Fibroblast of peridontal ligament (primary cell): ENCODE measurements at regions not wholly inside any gene's neighbourhood (a gene's known extent, or its start where the extent isn't known, plus 50 kb on each side); places are given as distances from the start of the nearest gene placed in this dataset.
A peak's percentile ranks its signal among the peaks of the same experiment; 100 is the strongest.
"Not testable (repeated sequence)": the region's sequence is repeated elsewhere in the genome, so short reads cannot be mapped to it uniquely, and the experiment has no call there.

Source experiments
- DNase-seq: peaks from one replicate; pipeline ENCODE4 v3.0.0-alpha.2; 2010; ENCODE audit errors: extremely low read depth

DNA sequence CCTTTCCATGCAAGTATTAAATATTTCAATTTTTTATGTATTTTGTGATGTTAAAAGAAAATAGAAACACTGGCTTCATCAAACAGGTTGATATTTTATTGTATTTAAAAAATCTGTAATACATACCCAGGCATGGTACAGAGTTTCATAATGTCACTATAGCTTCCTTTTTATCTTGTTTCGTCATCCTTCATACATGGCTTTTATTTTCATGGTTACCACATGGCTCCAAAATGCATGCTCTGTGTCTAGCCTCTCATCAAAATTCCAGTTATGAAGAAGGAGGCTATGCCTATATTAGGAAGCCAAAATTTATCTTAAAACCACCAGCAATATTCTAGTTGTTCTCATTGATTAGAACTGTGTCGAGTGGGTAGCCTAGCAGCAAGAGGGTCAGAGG lies 464.8 kb downstream of the BTG1 start:
- DNase-seq, result no peak

DNA sequence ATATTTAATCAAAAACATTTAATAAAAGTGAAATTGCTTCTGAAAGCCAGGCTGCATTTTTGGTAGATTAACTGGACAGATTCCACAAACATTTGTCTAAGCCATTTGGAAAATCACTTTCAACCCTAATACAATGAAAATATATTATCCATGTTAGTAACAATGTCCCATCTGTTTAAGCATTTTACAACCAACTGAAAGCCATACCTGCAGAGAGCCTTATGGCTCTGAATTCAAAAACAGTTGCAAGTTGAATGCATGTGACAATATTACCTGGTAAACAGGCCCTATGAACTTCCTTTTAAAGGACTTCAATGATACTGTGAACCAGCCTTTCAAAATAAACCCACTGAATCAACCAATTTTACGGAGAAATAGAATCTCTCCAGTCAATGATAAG lies 468.1 kb downstream of the BTG1 start:
- no peak for DNase-seq

DNA sequence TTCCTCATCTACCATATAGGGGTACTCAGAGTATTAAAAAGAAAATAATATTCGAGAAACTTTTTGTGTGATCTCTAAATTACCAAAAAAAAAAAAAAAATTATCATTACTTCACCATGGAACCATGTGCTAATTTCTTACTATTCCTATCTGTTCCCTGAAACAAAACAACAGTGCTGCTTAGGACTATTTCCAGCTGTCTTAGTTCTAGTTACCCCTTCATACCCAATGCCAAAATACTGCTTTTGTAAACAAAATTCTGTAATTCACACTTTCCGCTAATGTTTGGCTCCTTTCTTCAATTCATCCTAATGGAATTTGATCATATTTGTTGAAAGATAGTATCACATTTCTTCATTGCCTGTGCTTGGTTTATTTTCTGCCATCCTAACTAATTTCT lies 470.2 kb downstream of the BTG1 start:
- no peak for DNase-seq

DNA sequence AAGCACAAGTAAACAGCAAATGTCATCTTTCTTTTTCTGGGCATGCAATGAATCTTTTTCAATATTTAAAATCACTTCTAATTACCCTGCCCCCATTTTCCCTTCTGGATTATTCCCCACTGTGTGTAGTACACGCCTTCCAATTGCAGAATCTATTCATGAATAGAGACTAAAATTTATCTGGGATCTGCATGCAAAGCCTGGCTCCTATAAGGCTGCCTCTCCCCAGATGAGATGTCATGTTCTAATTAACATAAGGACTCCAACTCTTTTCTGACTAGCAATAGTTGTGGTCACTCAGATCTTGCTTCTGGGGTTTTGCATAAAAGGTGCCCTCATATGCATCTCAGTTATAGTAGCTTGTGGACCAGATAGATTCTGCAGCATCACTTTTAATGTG lies 473.5 kb downstream of the BTG1 start:
- DNase-seq, result no peak

DNA sequence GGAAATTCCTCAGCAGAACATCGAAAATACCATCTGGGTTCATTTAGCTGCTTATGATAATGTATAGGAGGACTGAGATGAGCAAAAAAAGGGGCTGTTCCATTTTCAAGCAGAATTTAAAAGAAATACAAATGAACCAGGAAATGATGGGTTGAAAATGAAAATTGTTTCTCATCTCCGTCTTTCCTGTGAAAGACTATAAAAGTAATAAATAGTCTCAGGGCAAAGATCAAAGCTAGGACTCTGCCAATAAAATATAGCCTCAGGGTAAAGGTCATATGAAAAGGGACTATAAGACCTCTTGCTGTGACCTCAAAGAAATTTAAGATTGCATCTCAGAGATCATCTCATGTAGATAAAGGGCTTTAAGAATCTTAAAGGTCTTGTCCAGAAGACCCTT lies 478.0 kb downstream of the BTG1 start:
- no peak for DNase-seq

DNA sequence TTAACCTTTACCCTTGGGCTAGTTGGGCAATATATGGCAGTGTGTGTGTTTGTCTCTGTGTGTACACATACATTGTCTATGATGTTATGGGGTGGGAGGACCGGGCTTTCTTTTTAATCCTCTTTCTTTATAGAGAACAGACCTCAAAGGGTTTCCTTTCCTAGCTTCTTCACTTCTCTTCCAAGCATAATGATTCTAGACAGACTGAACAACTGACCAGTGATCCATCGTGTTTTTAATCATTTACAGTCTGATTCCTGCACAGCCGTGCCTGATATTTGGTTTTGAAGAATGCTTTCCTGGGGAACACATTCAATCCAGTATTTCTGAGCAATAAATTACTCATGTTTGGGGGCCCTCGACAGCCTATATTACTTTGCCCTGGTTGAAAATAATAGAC lies 481.1 kb upstream of the DCN start:
- DNase-seq, result no peak

DNA sequence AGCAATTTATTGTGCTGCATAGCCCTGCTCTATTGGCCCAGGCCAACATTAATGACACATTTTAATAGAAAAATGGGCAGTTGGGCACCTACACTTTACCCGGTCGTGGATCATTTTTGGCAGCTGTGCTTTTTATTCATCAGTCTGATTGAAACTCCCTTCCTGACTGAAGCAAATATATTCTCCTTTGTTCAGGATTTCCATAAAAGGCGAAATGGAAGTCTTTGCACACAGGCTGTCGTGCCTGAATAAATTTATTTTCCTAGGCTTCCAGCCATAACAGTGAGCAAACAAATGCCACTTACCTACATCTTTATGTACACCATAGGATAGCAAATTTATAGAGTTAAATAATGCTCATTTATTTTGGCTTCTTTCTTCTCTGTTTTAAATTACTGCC lies 480.7 kb upstream of the DCN start:
- no peak for DNase-seq

DNA sequence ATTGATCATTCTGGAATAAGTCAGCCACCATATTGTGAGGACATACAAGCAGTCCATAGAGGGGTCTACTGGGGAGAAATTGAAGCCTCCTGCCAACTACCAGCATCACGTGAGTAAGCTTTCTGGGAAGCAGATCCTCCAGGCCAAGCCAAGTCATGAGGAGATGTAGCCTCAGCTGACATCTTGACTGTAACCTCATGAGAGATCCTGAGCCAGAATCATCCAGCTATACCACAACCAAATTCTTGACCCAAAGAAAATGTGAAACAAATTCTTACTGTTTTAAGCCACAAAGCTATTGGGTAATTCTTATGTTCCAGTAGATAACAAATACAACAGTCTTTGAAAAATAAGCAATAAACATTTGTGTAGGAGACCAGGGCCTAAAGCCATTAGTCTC lies 479.4 kb upstream of the DCN start:
- peak; percentile 77 for DNase-seq

DNA sequence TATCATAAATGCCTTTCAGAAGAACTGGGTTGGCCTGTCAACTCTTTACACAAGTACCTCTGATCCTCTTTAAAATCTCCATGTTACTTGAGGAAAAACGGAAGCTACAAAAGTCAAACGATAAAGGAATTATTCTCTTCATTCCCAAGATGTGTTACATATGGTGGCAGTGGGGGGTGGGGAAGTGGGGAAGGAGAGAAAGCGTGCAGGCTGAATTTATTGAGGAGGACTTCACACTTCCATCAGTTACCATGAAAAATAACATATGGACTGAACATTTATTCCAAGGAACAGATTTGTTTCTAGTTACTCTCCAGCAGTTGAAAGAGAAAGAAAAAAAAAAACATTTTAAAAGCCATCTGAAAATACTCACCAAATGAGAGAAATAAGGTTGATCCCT lies 474.4 kb upstream of the DCN start:
- no peak for DNase-seq

DNA sequence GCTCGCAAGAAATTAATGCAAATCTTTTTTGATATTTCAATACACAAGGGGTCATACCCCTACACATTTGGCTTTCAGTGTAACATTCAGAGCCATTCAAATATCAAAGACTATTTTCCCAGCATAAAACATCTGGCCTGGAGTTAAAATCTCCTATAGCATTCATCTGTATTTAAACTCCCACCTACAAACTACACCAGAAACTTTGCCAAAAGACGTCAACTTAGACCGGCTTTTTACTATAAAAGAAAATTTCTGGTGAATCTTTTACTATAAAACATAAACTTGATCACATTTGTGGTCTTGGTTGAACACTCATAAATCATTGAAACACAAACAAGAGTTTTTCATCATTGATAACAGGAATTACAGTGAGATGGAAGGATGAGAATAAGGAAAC lies 473.3 kb upstream of the DCN start:
- no peak for DNase-seq

DNA sequence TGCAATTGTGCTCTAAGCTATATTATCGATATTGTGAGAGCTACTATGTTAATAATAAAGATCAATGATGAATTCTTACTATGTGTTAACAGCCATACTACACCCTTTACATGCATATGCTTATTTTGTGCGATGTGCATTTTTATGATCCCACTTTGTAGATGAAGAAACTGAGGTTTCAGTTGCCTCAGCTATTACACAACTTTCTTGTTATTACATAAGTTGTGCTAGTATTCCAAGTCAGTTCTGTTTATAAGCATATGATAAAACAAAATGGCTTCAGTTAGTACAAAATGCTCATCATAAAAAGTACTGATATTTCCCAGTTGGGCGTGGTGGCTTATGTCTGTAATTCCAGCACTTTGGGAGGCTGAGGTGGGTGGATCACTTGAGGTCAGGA lies 471.5 kb upstream of the DCN start:
- no peak for DNase-seq

DNA sequence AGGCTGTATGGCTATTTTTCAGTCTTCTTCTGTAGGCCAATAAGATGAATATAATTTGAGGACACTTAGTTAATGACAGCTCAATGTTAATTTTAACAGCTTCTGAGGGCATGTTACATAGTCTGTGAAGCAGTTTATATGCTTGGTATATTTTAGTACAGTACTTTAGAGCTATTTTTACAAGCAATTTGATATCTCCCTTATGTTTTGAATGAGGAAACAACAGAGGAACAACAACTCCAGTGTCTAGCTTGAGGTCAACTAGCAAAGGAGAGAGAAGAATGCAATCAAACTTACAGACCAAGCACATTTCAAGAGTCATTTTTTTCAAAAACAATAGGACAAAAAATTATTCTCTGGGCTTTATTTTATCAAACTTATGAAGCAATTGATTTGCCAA lies 469.1 kb upstream of the DCN start:
- DNase-seq, result no peak

DNA sequence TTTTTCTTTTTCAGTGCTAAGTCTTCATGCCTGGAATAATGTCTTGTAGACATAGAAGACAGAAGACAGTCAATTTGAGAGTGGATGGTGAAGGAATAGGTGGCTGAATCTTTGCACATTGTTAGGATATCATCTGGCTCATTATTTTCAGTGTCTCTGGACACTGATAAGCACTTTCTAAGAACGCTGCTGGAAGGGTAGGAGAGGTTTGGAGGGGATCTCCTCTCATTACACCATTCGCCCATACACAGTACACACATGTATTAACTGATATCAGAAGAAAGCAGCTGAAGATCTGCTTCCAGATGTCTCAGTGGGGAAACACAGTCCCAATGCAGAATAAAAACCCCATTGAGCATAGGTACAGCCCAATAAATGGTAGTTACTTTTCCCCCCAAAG lies 461.1 kb upstream of the DCN start:
- DNase-seq, result no peak

DNA sequence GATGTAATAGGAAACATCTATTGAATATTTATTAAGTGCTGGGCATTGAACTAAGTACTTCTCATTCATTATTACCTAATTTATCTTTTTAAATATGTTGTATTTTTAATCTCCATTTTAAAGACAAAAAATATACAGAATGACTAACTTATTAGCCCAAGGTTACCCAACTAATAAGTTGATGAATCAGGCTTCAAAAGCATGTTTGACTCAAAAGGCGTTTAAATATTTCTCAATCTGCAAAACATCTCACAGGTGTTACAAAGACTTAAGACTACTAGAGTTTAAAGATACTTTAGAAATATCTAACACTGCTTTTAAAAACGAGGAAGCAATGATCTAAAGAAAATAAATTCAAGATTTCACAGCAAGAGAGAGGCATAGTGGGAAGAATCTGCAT lies 457.4 kb upstream of the DCN start:
- no peak for DNase-seq

DNA sequence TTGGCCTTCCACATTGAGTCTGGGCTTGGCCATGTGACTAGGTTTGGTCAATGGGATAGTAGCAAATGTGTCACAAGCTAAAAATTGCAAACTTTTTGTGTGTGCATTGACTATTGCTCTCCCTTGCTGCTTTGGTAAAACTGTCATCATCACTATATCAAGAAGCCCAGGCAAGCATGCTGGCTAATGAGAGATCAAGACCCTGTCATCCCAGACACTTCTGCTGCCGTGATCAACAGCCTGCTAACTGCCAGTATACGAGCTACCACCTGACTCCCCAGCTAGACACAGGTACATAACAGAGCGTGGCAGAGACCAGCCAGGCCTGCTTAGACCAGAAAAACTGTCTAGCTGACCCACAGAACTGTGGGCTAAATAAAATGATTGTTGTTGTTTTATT lies 456.7 kb upstream of the DCN start:
- no peak for DNase-seq

DNA sequence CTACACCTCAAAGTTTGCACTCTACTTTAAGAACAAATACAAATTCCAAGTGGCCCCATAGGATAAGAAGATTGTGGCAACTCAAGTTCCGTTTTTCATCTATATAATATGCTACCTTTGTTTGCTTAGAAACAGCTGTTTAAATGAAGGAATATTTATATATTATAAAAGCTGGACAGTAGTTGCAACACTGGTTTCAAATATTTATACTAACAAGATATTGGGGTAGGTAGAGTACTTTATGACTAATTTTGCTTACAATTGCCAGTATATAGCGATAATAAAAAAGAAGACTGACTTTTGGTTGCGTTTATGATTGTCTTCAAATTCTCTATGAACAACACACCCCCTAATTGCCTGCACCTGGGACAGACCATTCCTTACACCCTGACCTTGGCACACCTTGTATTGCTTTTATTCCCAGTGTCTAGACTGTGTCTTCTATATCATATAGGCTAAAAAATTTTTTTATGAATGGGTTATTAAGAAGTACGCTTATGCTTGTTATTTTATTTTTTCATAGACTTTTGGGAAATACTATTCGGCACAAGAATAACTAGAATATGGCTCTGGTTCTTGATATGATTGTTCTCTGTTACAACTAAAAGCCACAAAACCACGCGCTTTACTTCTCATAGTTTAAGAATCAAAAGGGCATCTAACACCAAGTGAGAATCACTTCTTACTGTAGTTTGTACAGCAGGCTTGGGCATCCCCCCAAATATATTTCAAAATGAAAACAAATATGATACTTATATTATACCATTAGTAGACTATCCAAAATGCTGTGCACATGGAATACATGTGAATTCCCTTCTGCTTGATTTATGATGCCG lies 455.4 kb upstream of the DCN start:
- DNase-seq, result no peak

DNA sequence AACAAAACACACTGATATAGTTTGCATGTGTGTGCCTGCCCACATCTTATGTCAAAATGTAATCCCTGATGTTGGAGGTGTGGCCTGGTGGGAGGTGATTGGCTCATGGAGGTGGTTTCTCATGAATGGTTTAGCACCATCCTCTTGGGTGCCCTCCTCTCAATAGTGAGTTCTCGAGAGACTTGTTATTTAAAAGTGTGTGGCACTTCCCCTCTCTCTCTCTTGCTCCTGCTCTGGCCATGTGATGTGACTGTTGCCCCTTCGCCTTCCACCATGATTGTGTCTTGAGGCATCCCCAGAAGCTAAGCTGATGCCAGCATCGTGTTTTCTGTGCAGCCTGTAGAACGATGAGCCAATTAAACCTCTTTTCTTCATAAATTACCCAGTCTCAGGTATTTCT lies 454.1 kb upstream of the DCN start:
- no peak for DNase-seq

DNA sequence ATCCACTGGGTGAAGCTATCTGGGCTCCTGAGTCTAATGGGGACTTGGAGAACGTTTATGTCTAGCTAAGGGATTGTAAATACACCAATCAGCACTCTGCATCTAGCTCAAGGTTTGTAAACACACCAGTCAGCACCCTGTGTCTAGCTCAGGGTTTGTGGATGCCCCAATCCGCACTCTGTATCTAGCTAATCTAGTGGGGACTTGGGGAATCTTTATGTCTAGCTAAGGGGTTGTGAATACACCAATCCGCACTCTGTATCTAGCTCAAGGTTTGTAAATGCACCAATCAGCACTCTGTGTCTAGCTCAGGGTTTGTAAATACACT lies 451.7 kb upstream of the DCN start:
- DNase-seq, result not testable (repeated sequence)

DNA sequence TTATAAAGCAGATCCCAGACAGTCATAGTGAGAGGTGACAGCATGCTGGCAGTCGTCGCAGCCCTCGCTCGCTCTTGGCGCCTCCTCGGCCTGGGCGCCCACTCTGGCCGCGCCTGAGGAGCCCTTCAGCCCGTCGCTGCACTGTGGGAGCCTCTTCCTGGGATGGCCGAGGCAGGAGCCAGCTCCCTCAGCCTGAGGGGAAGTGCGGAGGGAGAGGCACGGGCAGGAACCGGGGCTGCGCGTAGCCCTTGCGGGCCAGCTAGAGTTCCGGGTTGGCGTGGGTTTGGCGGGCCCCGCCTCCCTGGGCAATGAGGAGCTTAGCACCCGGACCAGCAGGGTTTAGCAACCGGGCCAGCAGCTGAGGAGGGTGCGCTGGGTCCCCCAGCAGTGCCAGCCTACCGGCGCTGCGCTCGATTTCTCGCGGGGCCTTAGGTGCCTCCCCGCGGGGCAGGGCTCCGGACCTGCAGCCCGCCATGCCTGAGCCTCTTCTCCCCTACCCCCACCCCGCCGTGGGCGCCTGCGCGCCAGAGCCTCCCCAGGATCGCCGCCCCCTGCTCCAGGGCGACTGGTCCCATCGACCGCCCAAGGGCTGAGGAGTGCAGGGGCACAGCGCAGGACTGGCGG lies 451.2 kb upstream of the DCN start:
- DNase-seq, result no peak

DNA sequence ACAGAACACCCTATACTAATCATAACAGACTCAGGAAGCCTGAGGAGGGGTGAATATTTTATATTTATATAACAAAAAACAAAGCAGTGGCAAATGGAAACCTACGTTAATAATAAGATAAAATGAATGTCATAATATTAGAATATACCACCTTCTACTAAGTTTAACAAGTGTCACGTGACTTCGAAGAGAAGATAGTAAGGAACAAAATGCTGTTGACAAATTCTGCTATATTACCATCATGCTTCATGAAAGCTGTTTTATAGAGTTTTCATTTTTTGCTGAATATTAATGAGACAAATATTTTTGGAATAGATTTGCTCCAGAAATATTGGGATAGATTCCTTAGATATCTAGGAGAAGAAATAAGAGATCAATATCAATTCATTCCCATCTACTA lies 450.6 kb upstream of the DCN start:
- DNase-seq, result no peak

DNA sequence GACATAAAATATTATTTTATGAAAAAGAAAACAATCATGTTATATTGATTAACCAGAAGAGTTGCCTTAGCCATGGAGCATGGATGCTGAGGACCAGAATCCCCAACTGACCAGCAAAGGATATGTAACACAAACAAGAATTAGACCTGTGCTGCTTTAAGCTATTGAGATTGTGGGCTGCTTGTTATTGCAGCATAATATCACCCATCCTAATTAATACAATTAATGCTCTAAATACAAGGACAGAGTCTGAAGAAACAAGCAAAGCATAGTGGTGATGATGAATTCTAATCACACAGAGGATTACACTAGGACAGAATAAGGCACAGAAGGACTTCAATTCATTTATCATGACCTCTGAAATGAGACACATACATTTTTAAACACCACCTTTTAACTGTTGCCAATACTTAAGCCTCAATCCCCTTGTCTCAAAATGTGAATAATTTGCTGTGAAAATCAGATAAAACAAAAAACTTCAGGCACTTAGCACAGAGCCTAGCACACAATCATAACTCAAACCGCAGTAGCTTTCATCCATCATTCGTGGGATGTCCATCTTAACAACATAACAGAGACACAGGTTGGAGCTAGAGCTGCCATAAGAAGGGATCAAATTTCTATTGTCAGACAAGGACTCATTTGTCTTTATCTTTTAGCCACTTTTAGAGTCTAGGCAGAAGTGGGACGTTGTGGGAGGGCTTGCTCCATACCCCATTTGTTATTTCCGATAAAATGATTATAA lies 449.6 kb upstream of the DCN start:
- DNase-seq, result no peak

DNA sequence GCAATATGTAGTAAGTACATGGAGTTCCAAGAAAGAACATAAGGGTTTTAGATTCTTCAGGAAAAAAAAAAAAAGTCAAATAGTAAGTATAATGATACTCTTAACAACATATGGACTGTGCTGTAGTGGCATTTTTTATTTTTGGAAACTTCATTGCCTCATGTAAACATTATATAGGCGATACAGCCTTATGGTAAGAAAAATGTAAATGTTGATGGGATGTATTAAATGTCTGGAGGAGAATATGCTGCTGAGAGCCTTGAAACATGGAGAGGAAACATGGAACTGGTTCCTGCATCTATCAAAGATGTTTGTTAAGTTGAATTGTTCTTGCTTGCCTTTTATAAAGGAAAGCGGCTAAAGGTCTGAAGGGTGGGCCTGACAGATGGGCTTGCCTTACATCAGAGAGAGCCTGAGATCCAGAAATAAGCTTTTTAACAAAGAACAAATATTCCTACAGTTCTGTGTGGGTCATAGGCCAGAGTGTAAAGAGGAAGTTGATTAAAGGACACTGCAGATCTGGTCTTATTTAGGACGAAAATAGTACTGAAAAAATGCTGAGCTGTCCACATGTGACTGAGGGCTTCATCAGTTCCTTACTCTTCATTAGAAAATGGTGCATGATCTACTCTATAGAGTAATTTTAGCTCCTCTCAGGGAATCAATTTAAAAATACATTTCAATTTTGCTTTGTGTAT lies 448.1 kb upstream of the DCN start:
- no peak for DNase-seq

DNA sequence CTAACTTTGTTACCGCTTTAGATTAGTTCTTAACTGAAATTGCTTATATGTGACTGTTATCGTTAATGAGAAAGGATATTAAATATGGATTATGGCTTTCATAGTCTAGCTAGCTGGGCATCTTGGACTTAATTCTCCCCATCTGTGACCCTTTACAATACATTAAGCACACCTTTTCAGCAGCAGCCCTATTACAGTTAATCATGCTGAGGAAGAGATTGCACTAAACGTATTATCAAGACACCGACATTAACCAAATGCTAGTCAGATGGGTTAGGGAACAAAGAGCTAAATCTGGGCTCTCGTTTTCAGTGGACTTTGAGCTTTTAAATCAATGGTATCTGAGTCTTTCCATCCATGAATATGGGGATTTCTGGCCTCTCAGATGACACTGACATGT lies 447.5 kb upstream of the DCN start:
- DNase-seq, result no peak
